Upper lobe of left lung (tissue), 4 donors: ENCODE measurements at regions not wholly inside any gene's neighbourhood (a gene's known extent, or its start where the extent isn't known, plus 50 kb on each side); places are given as distances from the start of the nearest gene placed in this dataset.

Experiments used
- POLR2A ChIP-seq, 4 donors: fragments of 450-650 bp; IDR thresholded peaks; one replicate each; pipeline ENCODE4 v1.5.1; 2016 to 2017; ENCODE audit warnings: antibody characterized with exemption in 4 of 4, mild to moderate bottlenecking in 2 of 4
- POLR2AphosphoS5 ChIP-seq, 2 donors: sonication (generic); formaldehyde crosslinking; IDR thresholded peaks; one replicate each; pipeline ENCODE4 v1.5.1; 2017; ENCODE audit warnings: antibody characterized with exemption in 2 of 2
- TF ChIP-seq, protein P1 (sequence below), 6 experiments: fragments of 450-650 bp in 4 of 6; fragments of 200-600 bp in 2 of 6; sonication (generic) in 2 of 6; IDR thresholded peaks; one replicate each; pipeline ENCODE4 v1.5.1; 2016 to 2019; ENCODE audit warnings: antibody characterized with exemption in 6 of 6

DNA sequence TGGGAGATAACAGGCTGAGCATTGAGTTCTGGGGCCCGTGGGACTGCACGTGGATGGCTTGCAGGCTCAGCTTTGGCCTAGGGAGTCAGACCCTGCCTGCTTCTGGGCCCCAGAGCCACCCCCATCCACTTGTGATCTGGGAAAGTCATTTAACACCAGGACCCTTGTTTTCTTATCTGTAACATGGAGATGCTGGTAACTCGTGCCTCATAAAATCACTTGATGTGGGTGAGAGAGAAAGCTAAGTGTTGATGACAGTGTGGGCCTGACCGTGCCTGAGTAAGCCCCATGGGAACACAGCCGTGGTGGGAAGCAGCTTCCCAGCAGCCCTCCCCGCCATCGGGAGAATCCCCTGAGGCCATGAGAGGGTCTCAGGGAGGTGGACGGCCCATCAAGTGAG, 378.1 kb downstream of the GABRB3 start:
- TF ChIP-seq, protein P1, sequence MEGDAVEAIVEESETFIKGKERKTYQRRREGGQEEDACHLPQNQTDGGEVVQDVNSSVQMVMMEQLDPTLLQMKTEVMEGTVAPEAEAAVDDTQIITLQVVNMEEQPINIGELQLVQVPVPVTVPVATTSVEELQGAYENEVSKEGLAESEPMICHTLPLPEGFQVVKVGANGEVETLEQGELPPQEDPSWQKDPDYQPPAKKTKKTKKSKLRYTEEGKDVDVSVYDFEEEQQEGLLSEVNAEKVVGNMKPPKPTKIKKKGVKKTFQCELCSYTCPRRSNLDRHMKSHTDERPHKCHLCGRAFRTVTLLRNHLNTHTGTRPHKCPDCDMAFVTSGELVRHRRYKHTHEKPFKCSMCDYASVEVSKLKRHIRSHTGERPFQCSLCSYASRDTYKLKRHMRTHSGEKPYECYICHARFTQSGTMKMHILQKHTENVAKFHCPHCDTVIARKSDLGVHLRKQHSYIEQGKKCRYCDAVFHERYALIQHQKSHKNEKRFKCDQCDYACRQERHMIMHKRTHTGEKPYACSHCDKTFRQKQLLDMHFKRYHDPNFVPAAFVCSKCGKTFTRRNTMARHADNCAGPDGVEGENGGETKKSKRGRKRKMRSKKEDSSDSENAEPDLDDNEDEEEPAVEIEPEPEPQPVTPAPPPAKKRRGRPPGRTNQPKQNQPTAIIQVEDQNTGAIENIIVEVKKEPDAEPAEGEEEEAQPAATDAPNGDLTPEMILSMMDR (IDR thresholded peaks at IDR 0.05): no peak
- no peak for TF ChIP-seq POLR2A (IDR thresholded peaks at IDR 0.05)
- TF ChIP-seq POLR2AphosphoS5 (IDR thresholded peaks at IDR 0.05): no peak
